GM12864 (cell line): ENCODE measurements at regions not wholly inside any gene's neighbourhood (a gene's known extent, or its start where the extent isn't known, plus 50 kb on each side); places are given as distances from the start of the nearest gene placed in this dataset.

Source experiments
- DNase-seq: peaks from one replicate; pipeline ENCODE4 v3.0.0-alpha.2; 2011; ENCODE audit warnings: low read depth
- H3K4me3 ChIP-seq: 2 replicates; pipeline ENCODE4 v1.5.1; 2011; ENCODE audit warnings: mild to moderate bottlenecking, low read depth, low read length, control low read depth
- CTCF ChIP-seq: IDR thresholded peaks from 2 replicates; pipeline ENCODE4 v1.5.1; 2011; ENCODE audit warnings: low read depth, mild to moderate bottlenecking, moderate library complexity, low read length, control low read depth, inconsistent platforms; ENCODE audit errors: missing control alignments

- H3K4me3 ChIP-seq = no peak overlapping the region
- DNase-seq = no peak
- no peak for TF ChIP-seq CTCF
Measured at GRCh38 chr3:111318289-111318688, 223.7 kb upstream of the CD96 start.

- no peak overlapping the region for H3K4me3 ChIP-seq
- no peak for TF ChIP-seq CTCF
- DNase-seq = no peak
Measured at GRCh38 chr3:111319598-111319997, 222.4 kb upstream of the CD96 start.

- no peak for DNase-seq
- TF ChIP-seq CTCF = no peak
- no peak overlapping the region for H3K4me3 ChIP-seq
Measured at GRCh38 chr3:111321786-111322185, 220.2 kb upstream of the CD96 start.

GRCh38 chr3:111323019-111323418 is 219.0 kb upstream of the CD96 start:
- TF ChIP-seq CTCF = no peak
- DNase-seq = no peak
- no peak overlapping the region for H3K4me3 ChIP-seq

- no peak for DNase-seq
- no peak for TF ChIP-seq CTCF
- no peak overlapping the region for H3K4me3 ChIP-seq
Measured at GRCh38 chr3:111324151-111324550, 217.8 kb upstream of the CD96 start.

GRCh38 chr3:111324645-111325044 is 217.4 kb upstream of the CD96 start:
- no peak overlapping the region for H3K4me3 ChIP-seq
- TF ChIP-seq CTCF = no peak
- no peak for DNase-seq

- no peak for DNase-seq
- no peak overlapping the region for H3K4me3 ChIP-seq
- TF ChIP-seq CTCF = no peak
Measured at GRCh38 chr3:111325160-111325718, 216.8 kb upstream of the CD96 start.
